ENCODE measurements at regions not wholly inside any gene's neighbourhood (a gene's known extent, or its start where the extent isn't known, plus 50 kb on each side); places are given as distances from the start of the nearest gene placed in this dataset.
"Not testable (repeated sequence)": the region's sequence is repeated elsewhere in the genome, so short reads cannot be mapped to it uniquely, and the experiment has no call there.

DNA sequence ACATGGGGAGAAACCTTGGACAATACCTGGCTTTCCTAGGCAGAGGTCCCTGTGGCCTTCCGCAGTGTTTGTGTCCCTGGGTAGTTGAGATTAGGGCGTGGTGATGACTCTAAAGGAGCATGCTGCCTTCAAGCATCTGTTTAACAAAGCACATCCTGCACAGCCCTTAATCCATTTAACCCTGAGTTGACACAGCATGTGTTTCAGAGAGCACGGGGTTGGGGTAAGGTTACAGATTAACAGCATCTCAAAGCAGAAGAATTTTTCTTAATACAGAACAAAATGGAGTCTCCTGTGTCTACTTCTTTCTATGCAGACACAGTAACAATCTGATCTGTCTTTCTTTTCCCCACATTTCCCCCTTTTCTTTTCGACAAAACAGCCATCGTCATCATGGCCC, 244.7 kb upstream of the PRKCQ start:
- TF ChIP-seq, protein P1, sequence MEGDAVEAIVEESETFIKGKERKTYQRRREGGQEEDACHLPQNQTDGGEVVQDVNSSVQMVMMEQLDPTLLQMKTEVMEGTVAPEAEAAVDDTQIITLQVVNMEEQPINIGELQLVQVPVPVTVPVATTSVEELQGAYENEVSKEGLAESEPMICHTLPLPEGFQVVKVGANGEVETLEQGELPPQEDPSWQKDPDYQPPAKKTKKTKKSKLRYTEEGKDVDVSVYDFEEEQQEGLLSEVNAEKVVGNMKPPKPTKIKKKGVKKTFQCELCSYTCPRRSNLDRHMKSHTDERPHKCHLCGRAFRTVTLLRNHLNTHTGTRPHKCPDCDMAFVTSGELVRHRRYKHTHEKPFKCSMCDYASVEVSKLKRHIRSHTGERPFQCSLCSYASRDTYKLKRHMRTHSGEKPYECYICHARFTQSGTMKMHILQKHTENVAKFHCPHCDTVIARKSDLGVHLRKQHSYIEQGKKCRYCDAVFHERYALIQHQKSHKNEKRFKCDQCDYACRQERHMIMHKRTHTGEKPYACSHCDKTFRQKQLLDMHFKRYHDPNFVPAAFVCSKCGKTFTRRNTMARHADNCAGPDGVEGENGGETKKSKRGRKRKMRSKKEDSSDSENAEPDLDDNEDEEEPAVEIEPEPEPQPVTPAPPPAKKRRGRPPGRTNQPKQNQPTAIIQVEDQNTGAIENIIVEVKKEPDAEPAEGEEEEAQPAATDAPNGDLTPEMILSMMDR (tag by site-specific recombination; IDR thresholded peaks at IDR 0.05) = not testable (repeated sequence)
- TF ChIP-seq ZNF830 (tag by site-specific recombination; IDR thresholded peaks at IDR 0.05; ENCODE audit: low read depth); ZNF2 (tag by site-specific recombination; IDR thresholded peaks at IDR 0.05); KLF16 (tag by site-specific recombination; IDR thresholded peaks at IDR 0.05); ZNF785 (tag by site-specific recombination; IDR thresholded peaks at IDR 0.05); ZNF555 (tag by site-specific recombination; conservative IDR thresholded peaks at IDR 0.05); ZFP69B (tag by site-specific recombination; IDR thresholded peaks at IDR 0.05); PRDM1 (tag by site-specific recombination; IDR thresholded peaks at IDR 0.05); ZNF394 (tag by site-specific recombination; IDR thresholded peaks at IDR 0.05; ENCODE audit: borderline replicate concordance); ZFP37 (tag by site-specific recombination; IDR thresholded peaks at IDR 0.05): not testable (repeated sequence)
- TF ChIP-seq, protein P2, sequence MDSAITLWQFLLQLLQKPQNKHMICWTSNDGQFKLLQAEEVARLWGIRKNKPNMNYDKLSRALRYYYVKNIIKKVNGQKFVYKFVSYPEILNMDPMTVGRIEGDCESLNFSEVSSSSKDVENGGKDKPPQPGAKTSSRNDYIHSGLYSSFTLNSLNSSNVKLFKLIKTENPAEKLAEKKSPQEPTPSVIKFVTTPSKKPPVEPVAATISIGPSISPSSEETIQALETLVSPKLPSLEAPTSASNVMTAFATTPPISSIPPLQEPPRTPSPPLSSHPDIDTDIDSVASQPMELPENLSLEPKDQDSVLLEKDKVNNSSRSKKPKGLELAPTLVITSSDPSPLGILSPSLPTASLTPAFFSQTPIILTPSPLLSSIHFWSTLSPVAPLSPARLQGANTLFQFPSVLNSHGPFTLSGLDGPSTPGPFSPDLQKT (IDR thresholded peaks at IDR 0.05; ENCODE audit: borderline replicate concordance, low read depth, low read length) = not testable (repeated sequence)
- TF ChIP-seq, protein P3, sequence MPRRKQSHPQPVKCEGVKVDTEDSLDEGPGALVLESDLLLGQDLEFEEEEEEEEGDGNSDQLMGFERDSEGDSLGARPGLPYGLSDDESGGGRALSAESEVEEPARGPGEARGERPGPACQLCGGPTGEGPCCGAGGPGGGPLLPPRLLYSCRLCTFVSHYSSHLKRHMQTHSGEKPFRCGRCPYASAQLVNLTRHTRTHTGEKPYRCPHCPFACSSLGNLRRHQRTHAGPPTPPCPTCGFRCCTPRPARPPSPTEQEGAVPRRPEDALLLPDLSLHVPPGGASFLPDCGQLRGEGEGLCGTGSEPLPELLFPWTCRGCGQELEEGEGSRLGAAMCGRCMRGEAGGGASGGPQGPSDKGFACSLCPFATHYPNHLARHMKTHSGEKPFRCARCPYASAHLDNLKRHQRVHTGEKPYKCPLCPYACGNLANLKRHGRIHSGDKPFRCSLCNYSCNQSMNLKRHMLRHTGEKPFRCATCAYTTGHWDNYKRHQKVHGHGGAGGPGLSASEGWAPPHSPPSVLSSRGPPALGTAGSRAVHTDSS (tag by site-specific recombination; IDR thresholded peaks at IDR 0.05) = not testable (repeated sequence)
- TF ChIP-seq, protein P4, sequence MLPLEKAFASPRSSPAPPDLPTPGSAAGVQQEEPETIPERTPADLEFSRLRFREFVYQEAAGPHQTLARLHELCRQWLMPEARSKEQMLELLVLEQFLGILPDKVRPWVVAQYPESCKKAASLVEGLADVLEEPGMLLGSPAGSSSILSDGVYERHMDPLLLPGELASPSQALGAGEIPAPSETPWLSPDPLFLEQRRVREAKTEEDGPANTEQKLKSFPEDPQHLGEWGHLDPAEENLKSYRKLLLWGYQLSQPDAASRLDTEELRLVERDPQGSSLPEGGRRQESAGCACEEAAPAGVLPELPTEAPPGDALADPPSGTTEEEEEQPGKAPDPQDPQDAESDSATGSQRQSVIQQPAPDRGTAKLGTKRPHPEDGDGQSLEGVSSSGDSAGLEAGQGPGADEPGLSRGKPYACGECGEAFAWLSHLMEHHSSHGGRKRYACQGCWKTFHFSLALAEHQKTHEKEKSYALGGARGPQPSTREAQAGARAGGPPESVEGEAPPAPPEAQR (tag by site-specific recombination; IDR thresholded peaks at IDR 0.05) = not testable (repeated sequence)
- TF ChIP-seq, protein P5, sequence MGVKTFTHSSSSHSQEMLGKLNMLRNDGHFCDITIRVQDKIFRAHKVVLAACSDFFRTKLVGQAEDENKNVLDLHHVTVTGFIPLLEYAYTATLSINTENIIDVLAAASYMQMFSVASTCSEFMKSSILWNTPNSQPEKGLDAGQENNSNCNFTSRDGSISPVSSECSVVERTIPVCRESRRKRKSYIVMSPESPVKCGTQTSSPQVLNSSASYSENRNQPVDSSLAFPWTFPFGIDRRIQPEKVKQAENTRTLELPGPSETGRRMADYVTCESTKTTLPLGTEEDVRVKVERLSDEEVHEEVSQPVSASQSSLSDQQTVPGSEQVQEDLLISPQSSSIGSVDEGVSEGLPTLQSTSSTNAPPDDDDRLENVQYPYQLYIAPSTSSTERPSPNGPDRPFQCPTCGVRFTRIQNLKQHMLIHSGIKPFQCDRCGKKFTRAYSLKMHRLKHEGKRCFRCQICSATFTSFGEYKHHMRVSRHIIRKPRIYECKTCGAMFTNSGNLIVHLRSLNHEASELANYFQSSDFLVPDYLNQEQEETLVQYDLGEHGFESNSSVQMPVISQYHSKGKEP (tag by site-specific recombination; IDR thresholded peaks at IDR 0.05) = not testable (repeated sequence)

All from HEK293 (cell line).